ENCODE measurements at regions not wholly inside any gene's neighbourhood (a gene's known extent, or its start where the extent isn't known, plus 50 kb on each side); places are given as distances from the start of the nearest gene placed in this dataset.

DNA sequence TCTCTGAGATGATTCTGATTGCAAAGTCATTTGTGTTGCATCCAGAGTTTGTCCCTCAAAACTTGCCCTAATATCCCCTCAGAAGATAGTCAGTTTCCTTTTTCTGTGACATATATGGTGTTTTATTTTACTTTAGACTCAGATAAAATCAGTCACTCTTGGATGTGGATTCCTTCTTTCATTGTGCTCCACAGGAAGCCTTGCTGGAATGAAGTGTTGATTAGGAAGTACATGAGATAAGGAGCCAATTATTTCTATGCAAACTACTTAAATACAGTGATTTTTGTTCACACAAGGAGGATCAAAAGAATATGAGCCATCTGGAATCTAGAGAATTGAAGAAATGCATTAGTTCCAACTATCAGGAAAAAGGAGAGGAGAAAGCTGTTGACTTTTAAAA lies 107.6 kb upstream of the RXFP2 start:
- Mint-ChIP-seq H3K4me1 (ENCODE audit: low read depth, unreplicated experiment) (no peaks in the 10 kb centered on the region), H3K9me3 (ENCODE audit: unreplicated experiment) (peaks cover 5% of the 10 kb centered on the region), H3K36me3 (ENCODE audit: unreplicated experiment) (peaks cover 1% of the 10 kb centered on the region), H3K4me3 (ENCODE audit: unreplicated experiment) (no peak overlapping the region), H3K27ac (ENCODE audit: unreplicated experiment) (no peak overlapping the region), H3K27me3 (ENCODE audit: unreplicated experiment) (peaks cover 6% of the 10 kb centered on the region)
- no peak for DNase-seq
- TF ChIP-seq, protein P1, sequence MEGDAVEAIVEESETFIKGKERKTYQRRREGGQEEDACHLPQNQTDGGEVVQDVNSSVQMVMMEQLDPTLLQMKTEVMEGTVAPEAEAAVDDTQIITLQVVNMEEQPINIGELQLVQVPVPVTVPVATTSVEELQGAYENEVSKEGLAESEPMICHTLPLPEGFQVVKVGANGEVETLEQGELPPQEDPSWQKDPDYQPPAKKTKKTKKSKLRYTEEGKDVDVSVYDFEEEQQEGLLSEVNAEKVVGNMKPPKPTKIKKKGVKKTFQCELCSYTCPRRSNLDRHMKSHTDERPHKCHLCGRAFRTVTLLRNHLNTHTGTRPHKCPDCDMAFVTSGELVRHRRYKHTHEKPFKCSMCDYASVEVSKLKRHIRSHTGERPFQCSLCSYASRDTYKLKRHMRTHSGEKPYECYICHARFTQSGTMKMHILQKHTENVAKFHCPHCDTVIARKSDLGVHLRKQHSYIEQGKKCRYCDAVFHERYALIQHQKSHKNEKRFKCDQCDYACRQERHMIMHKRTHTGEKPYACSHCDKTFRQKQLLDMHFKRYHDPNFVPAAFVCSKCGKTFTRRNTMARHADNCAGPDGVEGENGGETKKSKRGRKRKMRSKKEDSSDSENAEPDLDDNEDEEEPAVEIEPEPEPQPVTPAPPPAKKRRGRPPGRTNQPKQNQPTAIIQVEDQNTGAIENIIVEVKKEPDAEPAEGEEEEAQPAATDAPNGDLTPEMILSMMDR (IDR thresholded peaks at IDR 0.05; ENCODE audit: partially characterized antibody, unreplicated experiment), result no peak

DNA sequence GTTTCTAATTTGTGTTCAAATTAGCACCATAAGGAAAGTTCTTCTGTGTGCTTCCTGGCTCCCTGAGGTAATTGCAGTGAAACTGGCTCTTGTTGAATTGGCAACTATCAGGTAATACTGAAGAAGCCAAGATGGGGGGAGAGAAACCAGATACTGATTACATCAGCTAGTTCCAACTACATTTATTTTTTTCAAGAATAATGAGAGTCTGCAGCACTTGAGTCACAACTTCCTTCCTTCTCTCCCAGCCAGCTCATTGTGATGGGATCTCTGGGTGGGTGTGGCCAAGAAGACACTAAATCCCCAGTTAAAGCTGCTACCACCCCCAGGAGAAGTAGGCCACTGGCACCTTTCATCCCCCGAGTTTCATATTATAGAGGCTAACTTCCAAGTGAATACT lies 100.7 kb upstream of the RXFP2 start:
- Mint-ChIP-seq H3K36me3 (ENCODE audit: unreplicated experiment) (peaks cover 13% of the 10 kb centered on the region), H3K4me3 (ENCODE audit: unreplicated experiment) (no peak overlapping the region), H3K4me1 (ENCODE audit: low read depth, unreplicated experiment) (no peaks in the 10 kb centered on the region), H3K9me3 (ENCODE audit: unreplicated experiment) (peaks cover 5% of the 10 kb centered on the region), H3K27me3 (ENCODE audit: unreplicated experiment) (peaks cover 3% of the 10 kb centered on the region), H3K27ac (ENCODE audit: unreplicated experiment) (no peak overlapping the region)
- TF ChIP-seq, protein P1 (IDR thresholded peaks at IDR 0.05; ENCODE audit: partially characterized antibody, unreplicated experiment), result no peak
- no peak for DNase-seq

DNA sequence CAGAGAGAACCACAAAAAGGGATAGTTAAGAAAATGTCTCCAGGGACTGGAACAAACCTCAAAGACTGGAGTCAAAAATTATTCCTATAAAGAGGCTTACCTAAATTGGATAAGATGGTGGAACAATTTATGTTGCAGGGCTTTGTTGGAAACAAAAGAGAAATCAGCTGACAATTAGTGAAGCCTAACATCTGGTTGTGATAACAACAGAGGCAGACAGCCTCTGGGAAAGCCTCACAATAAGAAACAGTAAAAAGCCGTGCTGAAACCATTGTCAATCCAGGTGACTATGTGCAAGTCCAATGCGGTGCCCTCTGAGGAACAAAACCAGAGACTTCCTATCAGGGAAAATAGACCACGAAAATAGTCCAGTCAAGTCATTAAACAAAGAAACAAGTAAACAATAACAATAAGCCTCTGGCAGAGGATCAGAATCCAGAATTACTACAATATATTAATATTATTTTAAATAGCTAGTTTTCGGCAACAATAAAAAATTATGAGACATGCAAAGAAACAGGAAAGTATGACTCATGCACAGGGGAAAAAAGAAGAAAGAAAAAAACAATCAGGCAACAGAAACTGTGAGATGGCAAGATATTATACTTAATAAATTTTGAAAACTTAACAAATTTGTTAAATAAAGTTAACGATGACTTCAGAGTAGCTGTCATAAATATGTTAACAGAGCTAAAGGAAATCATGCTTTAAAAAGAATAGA lies 99.7 kb upstream of the RXFP2 start:
- TF ChIP-seq, protein P1 (IDR thresholded peaks at IDR 0.05; ENCODE audit: partially characterized antibody, unreplicated experiment), result no peak
- no peaks in the 10 kb centered on the region for H3K4me1 Mint-ChIP-seq (ENCODE audit: low read depth, unreplicated experiment)
- DNase-seq, result no peak
- H3K27ac Mint-ChIP-seq (ENCODE audit: unreplicated experiment), result no peak overlapping the region
- H3K4me3 Mint-ChIP-seq (ENCODE audit: unreplicated experiment), result no peak overlapping the region
- H3K9me3 Mint-ChIP-seq (ENCODE audit: unreplicated experiment), result peaks cover 5% of the 10 kb centered on the region
- H3K27me3 Mint-ChIP-seq (ENCODE audit: unreplicated experiment), result peaks cover 3% of the 10 kb centered on the region
- H3K36me3 Mint-ChIP-seq (ENCODE audit: unreplicated experiment), result peaks cover 13% of the 10 kb centered on the region

DNA sequence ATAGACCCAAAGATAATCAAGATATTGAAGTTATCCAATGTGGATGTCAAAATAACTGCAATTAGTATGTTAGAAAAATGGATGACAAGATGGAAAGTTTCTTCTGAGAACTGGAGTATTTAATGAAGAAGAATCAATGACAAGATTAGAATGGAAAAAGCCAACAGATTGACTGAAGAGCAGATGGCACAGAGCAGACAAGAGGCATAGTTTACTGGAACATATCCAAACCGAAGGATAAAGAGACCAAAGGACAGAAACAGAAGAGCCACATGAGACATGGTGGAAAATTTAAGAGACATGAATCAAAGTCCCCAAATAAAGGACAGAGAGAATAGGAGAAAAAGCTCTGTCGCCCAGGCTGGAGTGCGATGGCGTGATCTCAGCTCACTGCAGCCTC lies 89.6 kb upstream of the RXFP2 start:
- DNase-seq, result no peak
- Mint-ChIP-seq H3K9me3 (ENCODE audit: unreplicated experiment) (peaks cover 3% of the 10 kb centered on the region), H3K36me3 (ENCODE audit: unreplicated experiment) (no peaks in the 10 kb centered on the region), H3K4me1 (ENCODE audit: low read depth, unreplicated experiment) (peaks cover 7% of the 10 kb centered on the region), H3K27me3 (ENCODE audit: unreplicated experiment) (no peaks in the 10 kb centered on the region), H3K4me3 (ENCODE audit: unreplicated experiment) (no peak overlapping the region), H3K27ac (ENCODE audit: unreplicated experiment) (no peak overlapping the region)
- TF ChIP-seq, protein P1 (IDR thresholded peaks at IDR 0.05; ENCODE audit: partially characterized antibody, unreplicated experiment), result no peak

DNA sequence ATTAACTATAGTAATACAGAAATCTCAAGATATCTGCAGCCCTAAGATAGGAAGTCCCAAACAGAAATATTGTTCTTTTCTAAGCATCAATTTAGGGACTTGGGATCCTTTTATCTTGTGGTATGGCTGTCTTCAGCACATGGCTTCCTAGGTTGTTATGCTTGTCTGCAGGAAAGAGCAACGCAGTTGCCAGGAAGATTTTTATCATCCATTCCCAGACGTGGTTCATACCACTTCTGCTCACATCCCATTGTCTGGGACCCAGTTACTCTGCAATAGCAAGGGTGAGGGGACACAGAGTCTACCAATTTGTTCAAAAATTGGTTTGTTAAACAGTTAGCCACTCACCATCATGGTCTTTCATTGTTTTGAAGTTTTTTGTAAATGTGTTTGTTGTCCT lies 85.6 kb upstream of the RXFP2 start:
- H3K27ac Mint-ChIP-seq (ENCODE audit: unreplicated experiment), result no peak overlapping the region

More for the DNA sequence above, 85.6 kb upstream of the RXFP2 start:
- H3K4me1 Mint-ChIP-seq (ENCODE audit: low read depth, unreplicated experiment), result peaks cover 7% of the 10 kb centered on the region
- no peak for DNase-seq
- no peaks in the 10 kb centered on the region for H3K27me3 Mint-ChIP-seq (ENCODE audit: unreplicated experiment)
- peaks cover 3% of the 10 kb centered on the region for H3K9me3 Mint-ChIP-seq (ENCODE audit: unreplicated experiment)
- TF ChIP-seq, protein P1 (IDR thresholded peaks at IDR 0.05; ENCODE audit: partially characterized antibody, unreplicated experiment), result no peak
- H3K4me3 Mint-ChIP-seq (ENCODE audit: unreplicated experiment), result no peak overlapping the region
- no peaks in the 10 kb centered on the region for H3K36me3 Mint-ChIP-seq (ENCODE audit: unreplicated experiment)
